Esophagus (tissue), 2 donors: ENCODE measurements at regions not wholly inside any gene's neighbourhood (a gene's known extent, or its start where the extent isn't known, plus 50 kb on each side); places are given as distances from the start of the nearest gene placed in this dataset.

ENCODE experiments used
- H3K27ac ChIP-seq, 2 donors: one replicate each; pipeline ENCODE4 v1.5.1; 2013; ENCODE audit warnings: low read depth in 2 of 2, mild to moderate bottlenecking in 2 of 2, inconsistent platforms in 1 of 2, low read length in 1 of 2, moderate library complexity in 1 of 2
- H3K27me3 ChIP-seq, 2 donors: one replicate each; pipeline ENCODE4 v1.6.1; 2013; ENCODE audit warnings: low read length in 2 of 2, control low read depth in 1 of 2, mild to moderate bottlenecking in 1 of 2; ENCODE audit not compliant: insufficient read depth in 2 of 2, control insufficient read depth in 1 of 2
- H3K36me3 ChIP-seq, 2 donors: one replicate each; pipeline ENCODE4 v1.6.1; 2013; ENCODE audit warnings: low read length in 1 of 2; ENCODE audit not compliant: control insufficient read depth in 2 of 2, insufficient read depth in 2 of 2
- H3K4me1 ChIP-seq, 2 donors: one replicate each; pipeline ENCODE4 v1.6.1; 2013; ENCODE audit warnings: low read length in 1 of 2; ENCODE audit not compliant: control insufficient read depth in 2 of 2, insufficient read depth in 2 of 2
- H3K4me3 ChIP-seq, 2 donors: one replicate each; pipeline ENCODE4 v1.5.1; 2013; ENCODE audit warnings: low read length in 2 of 2, mild to moderate bottlenecking in 2 of 2, low read depth in 1 of 2, moderate library complexity in 1 of 2
- H3K9me3 ChIP-seq, 2 donors: one replicate each; pipeline ENCODE4 v1.6.1; 2013; ENCODE audit warnings: mild to moderate bottlenecking in 2 of 2, low read depth in 1 of 2, low read length in 1 of 2, moderate library complexity in 1 of 2; ENCODE audit not compliant: control insufficient read depth in 2 of 2, insufficient read depth in 1 of 2
- WGBS, 2 donors: extraction: QIAGEN DNeasy Blood & Tissue Kit; methylation state at CpG; one replicate each; pipeline ENCODE4 v1.1.7; 2013; 5-methylcytosine and 5-hydroxymethylcytosine counted together
- donor health status: healthy with polysubstance abuse.
- donor health status: Bipolar disorder and iron deficiency.

- Histone ChIP-seq H3K9me3 (no peaks in the 10 kb centered on the region), H3K4me1 (no peaks in the 10 kb centered on the region), H3K36me3 (no peaks in the 10 kb centered on the region), H3K27me3 (no peaks in the 10 kb centered on the region), H3K27ac (no peak overlapping the region), H3K4me3 (no peak overlapping the region)
- 73% methylated on average over 2 of the region's 2 CpGs for WGBS, 2 donors
Measured at GRCh38 chr2:194705398-194705797, 951.6 kb upstream of the SLC39A10 start.

- Histone ChIP-seq H3K9me3 (no peaks in the 10 kb centered on the region), H3K27ac (no peak overlapping the region)
Measured at GRCh38 chr2:194700726-194701125, 956.3 kb upstream of the SLC39A10 start.

GRCh38 chr2:194700116-194700515, 956.9 kb upstream of the SLC39A10 start:
- Histone ChIP-seq H3K36me3 (no peaks in the 10 kb centered on the region), H3K27ac (no peak overlapping the region), H3K27me3 (no peaks in the 10 kb centered on the region), H3K4me1 (no peaks in the 10 kb centered on the region), H3K4me3 (no peak overlapping the region), H3K9me3 (no peaks in the 10 kb centered on the region)
- 68 to 70% methylated on average over 3 of the region's 3 CpGs for WGBS, 2 donors

More at GRCh38 chr2:194700726-194701125, 956.3 kb upstream of the SLC39A10 start:
- Histone ChIP-seq H3K27me3 (no peaks in the 10 kb centered on the region), H3K36me3 (no peaks in the 10 kb centered on the region), H3K4me3 (no peak overlapping the region), H3K4me1 (no peaks in the 10 kb centered on the region)

DNA sequence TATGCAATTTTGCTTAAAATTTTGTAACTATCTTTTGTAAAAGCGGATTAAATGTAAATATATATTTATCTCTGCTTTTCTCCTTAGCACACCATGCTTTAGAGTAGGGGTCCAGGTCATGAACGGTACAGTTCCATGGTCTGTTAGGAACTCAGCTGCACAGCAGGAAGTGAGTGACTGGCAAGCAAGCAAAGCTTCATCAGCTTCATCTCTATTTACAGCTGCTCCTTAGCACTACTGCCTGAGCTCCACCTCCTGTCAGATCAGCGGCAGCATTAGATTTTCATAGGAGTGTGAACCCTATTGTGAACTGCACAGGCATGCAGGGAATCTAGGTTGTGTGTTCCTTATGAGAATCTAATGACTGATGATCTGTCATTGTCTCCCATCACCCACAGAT, 959.0 kb upstream of the SLC39A10 start:
- Histone ChIP-seq H3K4me3 (no peak overlapping the region), H3K27ac (no peak overlapping the region), H3K36me3 (no peaks in the 10 kb centered on the region), H3K27me3 (no peaks in the 10 kb centered on the region), H3K9me3 (no peaks in the 10 kb centered on the region), H3K4me1 (no peaks in the 10 kb centered on the region)
- 54 to 61% methylated on average over 3 of the region's 3 CpGs for WGBS, 2 donors

DNA sequence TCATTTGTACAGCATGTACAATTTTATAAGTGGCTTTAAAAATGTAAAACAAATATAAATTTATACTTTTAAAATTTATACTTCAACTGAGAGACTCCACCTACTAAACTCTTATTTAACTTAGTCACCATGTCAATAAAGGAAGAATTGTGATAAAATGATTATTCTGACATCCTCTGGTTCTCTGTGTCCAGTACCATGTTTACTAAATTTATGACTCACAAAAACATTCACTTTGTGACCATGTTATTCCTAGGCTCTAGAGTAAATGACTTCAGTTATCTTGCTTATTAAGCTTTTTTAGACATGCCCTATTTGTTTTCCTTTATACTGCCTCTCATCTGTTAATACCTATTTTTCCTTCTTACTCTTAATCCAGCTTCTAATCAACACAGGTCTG, 959.6 kb upstream of the SLC39A10 start:
- H3K4me1 ChIP-seq = no peaks in the 10 kb centered on the region
- H3K27me3 ChIP-seq = no peaks in the 10 kb centered on the region
- no peaks in the 10 kb centered on the region for H3K36me3 ChIP-seq
- H3K9me3 ChIP-seq = no peaks in the 10 kb centered on the region
- no peak overlapping the region for H3K4me3 ChIP-seq
- no peak overlapping the region for H3K27ac ChIP-seq

DNA sequence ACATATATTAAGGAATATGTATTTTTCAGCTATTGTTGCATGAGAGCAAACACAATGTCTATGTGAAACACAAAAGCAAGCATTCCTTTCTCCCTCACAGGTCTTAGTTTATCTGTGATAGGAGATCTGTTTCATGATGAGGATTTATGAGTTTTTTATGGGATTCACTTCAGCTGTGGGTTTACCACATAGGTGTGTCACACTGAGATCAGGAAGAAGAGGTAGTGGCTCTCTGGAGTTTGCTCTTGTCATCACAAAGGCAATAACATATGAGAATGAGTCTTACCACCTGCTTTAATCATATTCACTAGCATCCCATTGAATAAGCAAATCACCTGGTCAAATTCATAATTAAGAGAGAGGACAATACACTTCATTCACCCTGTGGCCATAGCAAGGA, 960.3 kb upstream of the SLC39A10 start:
- Histone ChIP-seq H3K36me3 (no peaks in the 10 kb centered on the region), H3K9me3 (no peaks in the 10 kb centered on the region), H3K4me1 (no peaks in the 10 kb centered on the region), H3K4me3 (no peak overlapping the region), H3K27ac (no peak overlapping the region), H3K27me3 (no peaks in the 10 kb centered on the region)

GRCh38 chr2:194686569-194686968, 970.5 kb upstream of the SLC39A10 start:
- WGBS, 2 donors = 73 to 77% methylated on average over 3 of the region's 3 CpGs
- no peaks in the 10 kb centered on the region for H3K27me3 ChIP-seq
- no peaks in the 10 kb centered on the region for H3K4me1 ChIP-seq
- H3K36me3 ChIP-seq = no peaks in the 10 kb centered on the region
- no peak overlapping the region for H3K27ac ChIP-seq
- no peaks in the 10 kb centered on the region for H3K9me3 ChIP-seq
- H3K4me3 ChIP-seq = no peak overlapping the region

DNA sequence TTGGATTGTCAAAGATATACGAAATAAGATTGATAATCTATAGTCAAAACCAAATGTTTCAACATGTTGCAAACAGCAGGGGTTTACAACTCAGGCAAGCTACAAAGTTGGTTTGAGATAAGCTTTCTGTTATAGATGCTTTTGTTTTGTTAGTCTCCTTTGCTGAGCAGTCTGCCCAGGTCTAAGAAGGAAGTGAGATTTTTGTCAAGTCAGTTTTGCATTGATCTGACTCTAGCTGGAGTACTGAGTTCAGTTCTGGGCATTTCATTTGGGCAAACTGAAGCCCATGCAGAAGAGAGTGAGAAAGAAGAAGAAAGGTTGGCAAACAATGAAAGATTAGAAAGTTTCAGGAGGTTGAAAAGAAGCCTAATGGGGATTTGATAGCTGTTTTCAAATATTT, 983.0 kb upstream of the SLC39A10 start:
- Histone ChIP-seq H3K4me1 (peaks cover 0 to 2% of the 10 kb centered on the region in 2 donors), H3K27me3 (no peaks in the 10 kb centered on the region), H3K27ac (no peak overlapping the region), H3K36me3 (no peaks in the 10 kb centered on the region), H3K9me3 (peaks cover 0 to 8% of the 10 kb centered on the region in 2 donors), H3K4me3 (no peak overlapping the region)
- 30 to 56% methylated on average over 1 of the region's 1 CpG for WGBS, 2 donors

GRCh38 chr2:194672994-194673393, 984.0 kb upstream of the SLC39A10 start:
- Histone ChIP-seq H3K9me3 (peaks cover 0 to 8% of the 10 kb centered on the region in 2 donors), H3K36me3 (no peaks in the 10 kb centered on the region), H3K4me3 (no peak overlapping the region), H3K4me1 (peaks cover 0 to 2% of the 10 kb centered on the region in 2 donors), H3K27me3 (no peaks in the 10 kb centered on the region), H3K27ac (no peak overlapping the region)
- 80 to 84% methylated on average over 3 of the region's 3 CpGs for WGBS, 2 donors

GRCh38 chr2:194661431-194661830, 995.6 kb upstream of the SLC39A10 start:
- Histone ChIP-seq H3K27me3 (no peaks in the 10 kb centered on the region), H3K4me1 (no peaks in the 10 kb centered on the region), H3K9me3 (no peaks in the 10 kb centered on the region), H3K4me3 (no peak overlapping the region), H3K27ac (no peak overlapping the region), H3K36me3 (no peaks in the 10 kb centered on the region)
- 88 to 93% methylated on average over 2 of the region's 2 CpGs for WGBS, 2 donors
